ENCODE measurements at regions not wholly inside any gene's neighbourhood (a gene's known extent, or its start where the extent isn't known, plus 50 kb on each side); places are given as distances from the start of the nearest gene placed in this dataset.

- no peak overlapping the region for H3K4me3 Mint-ChIP-seq (ENCODE audit: unreplicated experiment)
- peak; percentile 31 to 61 for TF ChIP-seq CTCF (IDR thresholded peaks at IDR 0.05; ENCODE audit: insufficient read depth in 1 of 2, low read depth in 1 of 2, low read length in 1 of 2, severe bottlenecking in 1 of 2, unreplicated experiment in 1 of 2)
- POLR2A ChIA-PET, result no interaction called here
- Histone ChIP-seq H3K27me3 (replicated peaks; ENCODE audit: control insufficient read depth, insufficient read depth, low read length) (no peaks in the 10 kb centered on the region), H3K9me3 (no peaks in the 10 kb centered on the region), H3K36me3 (ENCODE audit: control insufficient read depth, insufficient read depth, low read length) (no peaks in the 10 kb centered on the region), H3K4me3 (ENCODE audit: low read depth, low read length) (no peak overlapping the region), H3K4me1 (no peaks in the 10 kb centered on the region)
- intact Hi-C loops (cut with micrococcal nuclease; ENCODE audit: unreplicated experiment), result no loop called here
- H3K36me3 Mint-ChIP-seq (ENCODE audit: insufficient read depth, unreplicated experiment), result no peaks in the 10 kb centered on the region
- H3K27me3 Mint-ChIP-seq (ENCODE audit: insufficient read depth, unreplicated experiment), result peaks cover 9% of the 10 kb centered on the region
- DNase-seq, result peak; percentile 34 to 53
- no TSS peak for BruUV-seq (replicated peaks)
- H3K4me1 Mint-ChIP-seq (ENCODE audit: low read depth, unreplicated experiment), result no peaks in the 10 kb centered on the region
- no peak overlapping the region for H3K27ac Mint-ChIP-seq (ENCODE audit: unreplicated experiment)
- CTCF ChIA-PET, result no interaction called here
- H3K9me3 Mint-ChIP-seq (ENCODE audit: unreplicated experiment), result no peaks in the 10 kb centered on the region
Observed at GRCh38 chr18:37778417-37779165, 213.0 kb upstream of the CELF4 start.

- no TSS peak for BruUV-seq (replicated peaks)
- no peaks in the 10 kb centered on the region for H3K9me3 ChIP-seq
- Mint-ChIP-seq H3K27me3 (ENCODE audit: insufficient read depth, unreplicated experiment) (no peaks in the 10 kb centered on the region), H3K9me3 (ENCODE audit: unreplicated experiment) (no peaks in the 10 kb centered on the region), H3K36me3 (ENCODE audit: insufficient read depth, unreplicated experiment) (no peaks in the 10 kb centered on the region), H3K27ac (ENCODE audit: unreplicated experiment) (no peak overlapping the region), H3K4me3 (ENCODE audit: unreplicated experiment) (no peak overlapping the region), H3K4me1 (ENCODE audit: low read depth, unreplicated experiment) (no peaks in the 10 kb centered on the region)
- no peaks in the 10 kb centered on the region for H3K4me1 ChIP-seq
- intact Hi-C loops (cut with micrococcal nuclease; ENCODE audit: unreplicated experiment), result no loop called here
- H3K4me3 ChIP-seq (ENCODE audit: low read depth, low read length), result no peak overlapping the region
- no peaks in the 10 kb centered on the region for H3K27me3 ChIP-seq (replicated peaks; ENCODE audit: control insufficient read depth, insufficient read depth, low read length)
- no peaks in the 10 kb centered on the region for H3K36me3 ChIP-seq (ENCODE audit: control insufficient read depth, insufficient read depth, low read length)
- ChIA-PET CTCF (no interaction called here), POLR2A (no interaction called here)
- DNase-seq, result no peak
- TF ChIP-seq CTCF (IDR thresholded peaks at IDR 0.05; ENCODE audit: insufficient read depth in 1 of 2, low read depth in 1 of 2, low read length in 1 of 2, severe bottlenecking in 1 of 2, unreplicated experiment in 1 of 2), result no peak
Observed at GRCh38 chr18:37769826-37770225, 204.2 kb upstream of the CELF4 start.

- H3K4me3 Mint-ChIP-seq (ENCODE audit: unreplicated experiment), result no peak overlapping the region
- no peak overlapping the region for H3K27ac Mint-ChIP-seq (ENCODE audit: unreplicated experiment)
- H3K9me3 Mint-ChIP-seq (ENCODE audit: unreplicated experiment), result no peaks in the 10 kb centered on the region
- ChIA-PET POLR2A (no interaction called here), CTCF (no interaction called here)
- H3K36me3 Mint-ChIP-seq (ENCODE audit: insufficient read depth, unreplicated experiment), result no peaks in the 10 kb centered on the region
- no peaks in the 10 kb centered on the region for H3K36me3 ChIP-seq (ENCODE audit: control insufficient read depth, insufficient read depth, low read length)
- no peaks in the 10 kb centered on the region for H3K27me3 ChIP-seq (replicated peaks; ENCODE audit: control insufficient read depth, insufficient read depth, low read length)
- intact Hi-C loops (cut with micrococcal nuclease; ENCODE audit: unreplicated experiment), result no loop called here
- no peaks in the 10 kb centered on the region for H3K4me1 ChIP-seq
- no peaks in the 10 kb centered on the region for H3K9me3 ChIP-seq
- H3K4me1 Mint-ChIP-seq (ENCODE audit: low read depth, unreplicated experiment), result no peaks in the 10 kb centered on the region
- no peak for TF ChIP-seq CTCF (IDR thresholded peaks at IDR 0.05; ENCODE audit: insufficient read depth in 1 of 2, low read depth in 1 of 2, low read length in 1 of 2, severe bottlenecking in 1 of 2, unreplicated experiment in 1 of 2)
- H3K27me3 Mint-ChIP-seq (ENCODE audit: insufficient read depth, unreplicated experiment), result no peaks in the 10 kb centered on the region
- no peak for DNase-seq
- no peak overlapping the region for H3K4me3 ChIP-seq (ENCODE audit: low read depth, low read length)
- BruUV-seq (replicated peaks), result no TSS peak
Observed at GRCh38 chr18:37764541-37765288, 199.1 kb upstream of the CELF4 start.

All from Caco-2 (cell line).